Endothelial cell of umbilical vein (primary cell): ENCODE measurements at regions not wholly inside any gene's neighbourhood (a gene's known extent, or its start where the extent isn't known, plus 50 kb on each side); places are given as distances from the start of the nearest gene placed in this dataset.

Source experiments
- EZH2 ChIP-seq: IDR thresholded peaks from 2 replicates; pipeline ENCODE4 v1.6.1; 2012; ENCODE audit warnings: borderline replicate concordance, low read depth, mild to moderate bottlenecking, moderate library complexity, low read length, inconsistent platforms; ENCODE audit not compliant: severe bottlenecking
- GATA2 ChIP-seq: IDR thresholded peaks from 2 replicates; pipeline ENCODE4 v1.7.0; 2011; ENCODE audit warnings: low read depth, mild to moderate bottlenecking, moderate library complexity, mixed read lengths, low read length; ENCODE audit not compliant: insufficient read length, insufficient read depth
- JUN ChIP-seq: IDR thresholded peaks from 2 replicates; pipeline ENCODE4 v1.6.1; 2011; ENCODE audit warnings: borderline replicate concordance, low read depth; ENCODE audit not compliant: insufficient read length, insufficient read depth
- MYC ChIP-seq: IDR thresholded peaks from one replicate; pipeline ENCODE4 v1.6.1; 2011; ENCODE audit warnings: mild to moderate bottlenecking, low read depth, low read length
- POLR2A ChIP-seq: IDR thresholded peaks from 2 replicates; pipeline ENCODE4 v1.6.1; 2012; ENCODE audit warnings: low read depth, mild to moderate bottlenecking, control low read depth, low read length
- POLR2AphosphoS5 ChIP-seq: IDR thresholded peaks from 2 replicates; pipeline ENCODE4 v1.6.1; 2012; ENCODE audit warnings: low read depth, mild to moderate bottlenecking, control low read depth, low read length, moderate library complexity; ENCODE audit not compliant: insufficient read depth
- TF ChIP-seq, protein P1 (sequence below), 2 donors: IDR thresholded peaks; 1 replicate in 1 of 2; 2 replicates in 1 of 2; pipeline ENCODE4 v1.5.1; 2011; ENCODE audit warnings: low read length in 2 of 2, mild to moderate bottlenecking in 2 of 2, moderate library complexity in 2 of 2, control low read depth in 1 of 2, inconsistent platforms in 1 of 2, low read depth in 1 of 2; ENCODE audit not compliant: insufficient read depth in 1 of 2; ENCODE audit errors: extremely low read depth in 1 of 2
- TF ChIP-seq, protein P2 (sequence below): IDR thresholded peaks from 2 replicates; pipeline ENCODE4 v1.6.1; 2011; ENCODE audit not compliant: insufficient read depth, insufficient read length

DNA sequence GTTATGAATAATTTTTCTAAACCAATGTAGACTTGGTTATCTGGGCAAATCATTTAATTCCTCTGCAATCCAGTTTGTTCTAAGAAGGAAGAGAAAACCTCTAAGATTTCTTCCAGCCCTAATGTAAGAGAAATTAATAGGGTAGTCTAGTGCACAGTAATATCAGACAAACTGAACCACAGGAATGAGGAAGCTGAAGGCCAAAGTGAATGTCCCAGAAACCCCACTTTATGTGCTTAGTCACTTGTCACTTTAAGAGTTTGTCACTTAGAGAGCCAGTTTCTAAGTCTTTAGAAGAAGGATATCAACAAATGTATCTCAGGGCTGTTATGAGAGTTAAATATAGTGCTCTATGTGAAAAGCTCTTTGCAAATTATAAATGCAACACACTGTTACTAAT is 750.6 kb downstream of the DIAPH3 start:
- no peak for TF ChIP-seq POLR2A
- TF ChIP-seq, protein P1, sequence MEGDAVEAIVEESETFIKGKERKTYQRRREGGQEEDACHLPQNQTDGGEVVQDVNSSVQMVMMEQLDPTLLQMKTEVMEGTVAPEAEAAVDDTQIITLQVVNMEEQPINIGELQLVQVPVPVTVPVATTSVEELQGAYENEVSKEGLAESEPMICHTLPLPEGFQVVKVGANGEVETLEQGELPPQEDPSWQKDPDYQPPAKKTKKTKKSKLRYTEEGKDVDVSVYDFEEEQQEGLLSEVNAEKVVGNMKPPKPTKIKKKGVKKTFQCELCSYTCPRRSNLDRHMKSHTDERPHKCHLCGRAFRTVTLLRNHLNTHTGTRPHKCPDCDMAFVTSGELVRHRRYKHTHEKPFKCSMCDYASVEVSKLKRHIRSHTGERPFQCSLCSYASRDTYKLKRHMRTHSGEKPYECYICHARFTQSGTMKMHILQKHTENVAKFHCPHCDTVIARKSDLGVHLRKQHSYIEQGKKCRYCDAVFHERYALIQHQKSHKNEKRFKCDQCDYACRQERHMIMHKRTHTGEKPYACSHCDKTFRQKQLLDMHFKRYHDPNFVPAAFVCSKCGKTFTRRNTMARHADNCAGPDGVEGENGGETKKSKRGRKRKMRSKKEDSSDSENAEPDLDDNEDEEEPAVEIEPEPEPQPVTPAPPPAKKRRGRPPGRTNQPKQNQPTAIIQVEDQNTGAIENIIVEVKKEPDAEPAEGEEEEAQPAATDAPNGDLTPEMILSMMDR (IDR thresholded peaks at IDR 0.05; ENCODE audit: extremely low read depth in 1 of 2, insufficient read depth in 1 of 2, low read depth in 1 of 2, low read length in 2 of 2) = no peak
- TF ChIP-seq EZH2 = no peak
- no peak for TF ChIP-seq JUN
- no peak for TF ChIP-seq MYC
- TF ChIP-seq POLR2AphosphoS5 = no peak
- TF ChIP-seq, protein P2, sequence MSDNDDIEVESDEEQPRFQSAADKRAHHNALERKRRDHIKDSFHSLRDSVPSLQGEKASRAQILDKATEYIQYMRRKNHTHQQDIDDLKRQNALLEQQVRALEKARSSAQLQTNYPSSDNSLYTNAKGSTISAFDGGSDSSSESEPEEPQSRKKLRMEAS = no peak
- no peak for TF ChIP-seq GATA2
